ENCODE measurements at regions not wholly inside any gene's neighbourhood (a gene's known extent, or its start where the extent isn't known, plus 50 kb on each side); places are given as distances from the start of the nearest gene placed in this dataset.

DNA sequence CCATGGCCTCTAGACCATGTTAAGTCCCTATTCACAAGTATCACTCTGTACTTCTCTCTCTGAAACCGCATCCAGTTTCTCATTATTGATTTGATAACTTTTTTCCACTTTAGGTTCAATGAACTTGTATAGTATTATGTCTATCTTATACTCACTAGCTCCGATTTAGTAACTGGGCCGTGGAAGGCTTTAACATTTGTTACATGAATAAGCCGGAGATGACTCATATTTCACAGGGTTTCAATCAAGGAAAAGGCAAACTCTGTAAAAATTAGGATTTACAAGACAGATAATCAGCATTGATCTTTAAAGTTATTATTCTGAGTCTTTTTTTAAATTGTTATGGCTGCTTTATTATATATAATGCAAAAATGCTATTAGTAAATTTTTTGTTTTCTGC, 662.2 kb upstream of the CNTN5 start:
- H3K36me3 ChIP-seq (ENCODE audit: control insufficient read depth, insufficient read depth, low read length), result no peaks in the 10 kb centered on the region
- no peak for DNase-seq
- H4K91ac ChIP-seq (ENCODE audit: insufficient read depth, low read depth, low read length), result no peak overlapping the region
- H3K4me2 ChIP-seq (ENCODE audit: low read depth, low read length), result no peak overlapping the region
- no peak for ATAC-seq (ENCODE audit: low read depth)
- no peaks in the 10 kb centered on the region for H3K9me1 ChIP-seq (ENCODE audit: insufficient read depth, low read length)
- no CpG with 5 or more reads among the region's 4 CpGs for WGBS, 2 experiments (ENCODE audit: extremely low coverage in 2 of 2, insufficient read length in 1 of 2)
- no peaks in the 10 kb centered on the region for H3K4me1 ChIP-seq (ENCODE audit: control insufficient read depth, insufficient read depth, low read length)
- no peak overlapping the region for H2BK20ac ChIP-seq (ENCODE audit: low read depth, low read length)
- H2AK9ac ChIP-seq (replicated peaks; ENCODE audit: low read depth, low read length, poor library complexity), result no peak overlapping the region
- no peak overlapping the region for H3K4ac ChIP-seq (ENCODE audit: low read depth, low read length)
- no peaks in the 10 kb centered on the region for H3K79me1 ChIP-seq (ENCODE audit: low read depth in 1 of 2, low read length in 2 of 2)
- intact Hi-C loops (cut with micrococcal nuclease) (no loop called here), dilution Hi-C loops (cut with HindIII; ENCODE audit: low sequenced_read_pairs, unreplicated experiment) (no loop called here), in situ Hi-C loops (cut with MboI; ENCODE audit: low sequenced_read_pairs) (no loop called here)
- no peaks in the 10 kb centered on the region for H4K20me1 ChIP-seq (ENCODE audit: insufficient read depth, low read length)
- H3K56ac ChIP-seq (ENCODE audit: extremely low read depth, insufficient read depth, low read length), result no peak overlapping the region
- H3K9ac ChIP-seq (ENCODE audit: low read depth, low read length), result no peak overlapping the region
- no peaks in the 10 kb centered on the region for H3K27me3 ChIP-seq (ENCODE audit: control insufficient read depth, insufficient read depth, low read length)
- CTCF ChIA-PET, result no interaction called here
- POLR2A ChIA-PET (ENCODE audit: unreplicated experiment), result no interaction called here
- no peak overlapping the region for H2BK120ac ChIP-seq (ENCODE audit: low read depth, low read length)
- no peak overlapping the region for H3K27ac ChIP-seq (ENCODE audit: insufficient read depth, low read length)
- no peak overlapping the region for H3K4me3 ChIP-seq (ENCODE audit: insufficient read depth, low read depth, low read length)
- no TSS peak for BruUV-seq (replicated peaks)
- no peak overlapping the region for H2AK5ac ChIP-seq (ENCODE audit: low read depth, low read length)
- TF ChIP-seq BHLHE40 (IDR thresholded peaks at IDR 0.05; ENCODE audit: low read depth, low read length), result no peak
- TF ChIP-seq, protein P1, sequence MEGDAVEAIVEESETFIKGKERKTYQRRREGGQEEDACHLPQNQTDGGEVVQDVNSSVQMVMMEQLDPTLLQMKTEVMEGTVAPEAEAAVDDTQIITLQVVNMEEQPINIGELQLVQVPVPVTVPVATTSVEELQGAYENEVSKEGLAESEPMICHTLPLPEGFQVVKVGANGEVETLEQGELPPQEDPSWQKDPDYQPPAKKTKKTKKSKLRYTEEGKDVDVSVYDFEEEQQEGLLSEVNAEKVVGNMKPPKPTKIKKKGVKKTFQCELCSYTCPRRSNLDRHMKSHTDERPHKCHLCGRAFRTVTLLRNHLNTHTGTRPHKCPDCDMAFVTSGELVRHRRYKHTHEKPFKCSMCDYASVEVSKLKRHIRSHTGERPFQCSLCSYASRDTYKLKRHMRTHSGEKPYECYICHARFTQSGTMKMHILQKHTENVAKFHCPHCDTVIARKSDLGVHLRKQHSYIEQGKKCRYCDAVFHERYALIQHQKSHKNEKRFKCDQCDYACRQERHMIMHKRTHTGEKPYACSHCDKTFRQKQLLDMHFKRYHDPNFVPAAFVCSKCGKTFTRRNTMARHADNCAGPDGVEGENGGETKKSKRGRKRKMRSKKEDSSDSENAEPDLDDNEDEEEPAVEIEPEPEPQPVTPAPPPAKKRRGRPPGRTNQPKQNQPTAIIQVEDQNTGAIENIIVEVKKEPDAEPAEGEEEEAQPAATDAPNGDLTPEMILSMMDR (conservative IDR thresholded peaks at IDR 0.05; ENCODE audit: low read depth, low read length), result no peak
- TF ChIP-seq POLR2A (IDR thresholded peaks at IDR 0.05; ENCODE audit: low read depth, low read length), result no peak
- TF ChIP-seq NFE2L2 (IDR thresholded peaks at IDR 0.05; ENCODE audit: low read depth, low read length), result no peak
- TF ChIP-seq CHD1 (IDR thresholded peaks at IDR 0.05; ENCODE audit: low read depth, low read length), result no peak
- TF ChIP-seq, protein P2, sequence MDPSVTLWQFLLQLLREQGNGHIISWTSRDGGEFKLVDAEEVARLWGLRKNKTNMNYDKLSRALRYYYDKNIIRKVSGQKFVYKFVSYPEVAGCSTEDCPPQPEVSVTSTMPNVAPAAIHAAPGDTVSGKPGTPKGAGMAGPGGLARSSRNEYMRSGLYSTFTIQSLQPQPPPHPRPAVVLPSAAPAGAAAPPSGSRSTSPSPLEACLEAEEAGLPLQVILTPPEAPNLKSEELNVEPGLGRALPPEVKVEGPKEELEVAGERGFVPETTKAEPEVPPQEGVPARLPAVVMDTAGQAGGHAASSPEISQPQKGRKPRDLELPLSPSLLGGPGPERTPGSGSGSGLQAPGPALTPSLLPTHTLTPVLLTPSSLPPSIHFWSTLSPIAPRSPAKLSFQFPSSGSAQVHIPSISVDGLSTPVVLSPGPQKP (IDR thresholded peaks at IDR 0.05; ENCODE audit: borderline replicate concordance, low read depth, low read length), result no peak
- TF ChIP-seq RAD21 (IDR thresholded peaks at IDR 0.05; ENCODE audit: low read length), result no peak
- TF ChIP-seq SMC3 (IDR thresholded peaks at IDR 0.05; ENCODE audit: low read depth, low read length), result no peak
- TF ChIP-seq FOS (IDR thresholded peaks at IDR 0.05; ENCODE audit: low read depth, low read length), result no peak
- TF ChIP-seq RFX5 (IDR thresholded peaks at IDR 0.05; ENCODE audit: low read depth, low read length), result no peak
- no peak for TF ChIP-seq MXI1 (IDR thresholded peaks at IDR 0.05; ENCODE audit: borderline replicate concordance, low read depth, low read length)
- no peak for TF ChIP-seq CEBPB (IDR thresholded peaks at IDR 0.05; ENCODE audit: low read depth, low read length)
- TF ChIP-seq, protein P3, sequence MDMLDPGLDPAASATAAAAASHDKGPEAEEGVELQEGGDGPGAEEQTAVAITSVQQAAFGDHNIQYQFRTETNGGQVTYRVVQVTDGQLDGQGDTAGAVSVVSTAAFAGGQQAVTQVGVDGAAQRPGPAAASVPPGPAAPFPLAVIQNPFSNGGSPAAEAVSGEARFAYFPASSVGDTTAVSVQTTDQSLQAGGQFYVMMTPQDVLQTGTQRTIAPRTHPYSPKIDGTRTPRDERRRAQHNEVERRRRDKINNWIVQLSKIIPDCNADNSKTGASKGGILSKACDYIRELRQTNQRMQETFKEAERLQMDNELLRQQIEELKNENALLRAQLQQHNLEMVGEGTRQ (IDR thresholded peaks at IDR 0.05; ENCODE audit: low read depth, low read length), result no peak
- no peak for TF ChIP-seq MAZ (IDR thresholded peaks at IDR 0.05; ENCODE audit: borderline replicate concordance, low read depth, low read length)
- TF ChIP-seq MAFK (IDR thresholded peaks at IDR 0.05; ENCODE audit: low read depth, low read length), result no peak
- no peak overlapping the region for H2AFZ ChIP-seq (replicated peaks; ENCODE audit: low read length, poor library complexity)
- no peak overlapping the region for H3K23ac ChIP-seq (ENCODE audit: low read depth, low read length)
- H2BK15ac ChIP-seq (ENCODE audit: low read depth, low read length), result no peak overlapping the region
- no peak overlapping the region for H3K14ac ChIP-seq (replicated peaks; ENCODE audit: low read depth, low read length)
- no peak overlapping the region for H4K8ac ChIP-seq (ENCODE audit: low read depth in 2 of 2, low read length in 2 of 2)
- H3K18ac ChIP-seq (ENCODE audit: low read depth, low read length), result no peak overlapping the region
- no peak overlapping the region for H4K5ac ChIP-seq (ENCODE audit: low read depth, low read length)
- H3K9me3 ChIP-seq (ENCODE audit: control insufficient read depth, insufficient read depth, low read length), result peaks cover 4% of the 10 kb centered on the region
- H2BK5ac ChIP-seq (ENCODE audit: low read depth, low read length, poor library complexity, severe bottlenecking), result no peak overlapping the region

Data from IMR-90 (cell line).